Lower leg skin (tissue), 4 donors: ENCODE measurements at regions not wholly inside any gene's neighbourhood (a gene's known extent, or its start where the extent isn't known, plus 50 kb on each side); places are given as distances from the start of the nearest gene placed in this dataset.

Experiments used
- DNase-seq, 2 donors: peaks; one replicate each; pipeline ENCODE4 v3.0.0-alpha.2; 2019; ENCODE audit warnings: low spot score in 2 of 2
- H3K4me3 ChIP-seq: fragments of 200-600 bp; sonication (generic); 2 replicates; pipeline ENCODE4 v1.5.1; 2017; ENCODE audit warnings: mild to moderate bottlenecking, low read depth; ENCODE audit not compliant: poor library complexity, severe bottlenecking
- CTCF ChIP-seq, 3 donors: fragments of 450-650 bp; IDR thresholded peaks; one replicate each; pipeline ENCODE4 v1.5.1; 2016; ENCODE audit warnings: antibody characterized with exemption in 3 of 3, mild to moderate bottlenecking in 3 of 3, moderate library complexity in 2 of 3
- POLR2A ChIP-seq, 2 donors: fragments of 450-650 bp; IDR thresholded peaks; one replicate each; pipeline ENCODE4 v1.6.1; 2016 to 2017; ENCODE audit warnings: antibody characterized with exemption in 2 of 2, mild to moderate bottlenecking in 1 of 2, moderate library complexity in 1 of 2
- WGBS, 2 donors: methylation state at CpG; one replicate each; pipeline ENCODE4 v1.1.5; 2018; 5-methylcytosine and 5-hydroxymethylcytosine counted together
- intact Hi-C: fragments of 100-400 bp; cut with DNase I; formaldehyde crosslinking; loops from one replicate; pipeline ENCODE4 v1.15.0; 2023; ENCODE audit warnings: low total_unique reads

GRCh38 chr13:44271031-44271455, 102.6 kb upstream of the SERP2 start:
- intact Hi-C loops = no loop called here
- DNase-seq = peak in 1 of 2 donors; percentile 80
- WGBS, 2 donors = 73 to 78% methylated on average over 4 of the region's 4 CpGs
- no peak for TF ChIP-seq POLR2A (IDR thresholded peaks at IDR 0.05)
- TF ChIP-seq CTCF (IDR thresholded peaks at IDR 0.05) = no peak
- H3K4me3 ChIP-seq = no peak overlapping the region

- 58 to 75% methylated on average over 2 of the region's 2 CpGs for WGBS, 2 donors
- H3K4me3 ChIP-seq = no peak overlapping the region
- no peak for DNase-seq
- intact Hi-C loops = no loop called here
- TF ChIP-seq CTCF (IDR thresholded peaks at IDR 0.05) (no peak), POLR2A (IDR thresholded peaks at IDR 0.05) (no peak)
Measured at GRCh38 chr13:44271473-44271872, 102.2 kb upstream of the SERP2 start.

- TF ChIP-seq CTCF (IDR thresholded peaks at IDR 0.05) (no peak), POLR2A (IDR thresholded peaks at IDR 0.05) (no peak)
- peak in 1 of 2 donors; percentile 87 for DNase-seq
- 59 to 83% methylated on average over 1 of the region's 1 CpG for WGBS, 2 donors
Measured at GRCh38 chr13:44271915-44272341, 101.7 kb upstream of the SERP2 start.

GRCh38 chr13:44272692-44273091, 100.9 kb upstream of the SERP2 start:
- DNase-seq = peak in 1 of 2 donors; percentile 59
- intact Hi-C loops = no loop called here
- 75 to 77% methylated on average over 3 of the region's 3 CpGs for WGBS, 2 donors
- no peak for TF ChIP-seq CTCF (IDR thresholded peaks at IDR 0.05)
- TF ChIP-seq POLR2A (IDR thresholded peaks at IDR 0.05) = no peak
- no peak overlapping the region for H3K4me3 ChIP-seq

More at GRCh38 chr13:44271915-44272341, 101.7 kb upstream of the SERP2 start:
- H3K4me3 ChIP-seq = no peak overlapping the region
- intact Hi-C loops = no loop called here

- intact Hi-C loops = no loop called here
- TF ChIP-seq POLR2A (IDR thresholded peaks at IDR 0.05) (no peak), CTCF (IDR thresholded peaks at IDR 0.05) (no peak)
- no peak overlapping the region for H3K4me3 ChIP-seq
- WGBS, 2 donors = 86 to 96% methylated on average over 5 of the region's 5 CpGs
- DNase-seq = peak in 1 of 2 donors; percentile 59
Measured at GRCh38 chr13:44273216-44273615, 100.4 kb upstream of the SERP2 start.
